A673 (cell line): ENCODE measurements at regions not wholly inside any gene's neighbourhood (a gene's known extent, or its start where the extent isn't known, plus 50 kb on each side); places are given as distances from the start of the nearest gene placed in this dataset.

Experiments used
- BruUV-seq: library from RNA; stranded (reverse); fragments of 400-500 nt; replicated peaks from 2 replicates; lab custom pipeline; 2021; lab: Mats Ljungman, UMichigan
- CTCF ChIA-PET: fragments of 300-600 bp; sonication (Branson Sonifier 250); formaldehyde crosslinking; loops from one replicate; lab custom pipeline; 2022; ENCODE audit warnings: antibody characterized with exemption; lab: Charles Lee
- POLR2A ChIA-PET: fragments of 300-600 bp; sonication (Branson Sonifier 250); formaldehyde crosslinking; loops from one replicate; lab custom pipeline; 2022; ENCODE audit warnings: antibody characterized with exemption; ENCODE audit not compliant: low non-redundant PET; lab: Charles Lee
- DNase-seq: peaks from one replicate; pipeline ENCODE4 v3.0.0-alpha.2; 2015; ENCODE audit warnings: low spot score
- H3K27ac ChIP-seq: fragments of 200-600 bp; sonication (generic); 2 replicates; pipeline ENCODE4 v1.5.1; 2016; ENCODE audit warnings: mixed run types, low read depth, mild to moderate bottlenecking, mixed read lengths, antibody characterized with exemption, low read length; ENCODE audit not compliant: poor library complexity, severe bottlenecking
- H3K27me3 ChIP-seq: fragments of 200-600 bp; sonication (generic); replicated peaks from 2 replicates; pipeline ENCODE4 v1.6.1; 2017; ENCODE audit warnings: mixed run types, low read depth, mild to moderate bottlenecking, mixed read lengths, antibody characterized with exemption, low read length; ENCODE audit not compliant: insufficient read depth, poor library complexity
- H3K36me3 ChIP-seq: fragments of 200-600 bp; sonication (generic); 2 replicates; pipeline ENCODE4 v1.6.1; 2016; ENCODE audit warnings: mixed run types, mild to moderate bottlenecking, mixed read lengths, antibody characterized with exemption, low read length; ENCODE audit not compliant: insufficient read depth, poor library complexity, severe bottlenecking
- H3K4me1 ChIP-seq: fragments of 200-600 bp; sonication (generic); 2 replicates; pipeline ENCODE4 v1.6.1; 2017; ENCODE audit warnings: mixed run types, mild to moderate bottlenecking, mixed read lengths, antibody characterized with exemption, low read length; ENCODE audit not compliant: insufficient read depth, poor library complexity, severe bottlenecking
- H3K4me3 ChIP-seq: fragments of 200-600 bp; sonication (generic); 2 replicates; pipeline ENCODE4 v1.5.1; 2016; ENCODE audit warnings: low read depth, mixed run types, mild to moderate bottlenecking, mixed read lengths, low read length; ENCODE audit not compliant: poor library complexity, severe bottlenecking
- H3K9me3 ChIP-seq: fragments of 200-600 bp; sonication (generic); 2 replicates; pipeline ENCODE4 v1.6.1; 2016; ENCODE audit warnings: mixed run types, low read depth, mild to moderate bottlenecking, mixed read lengths, antibody characterized with exemption, low read length; ENCODE audit not compliant: poor library complexity, severe bottlenecking
- CTCF ChIP-seq: fragments of 300-800, 200-600 bp; sonication (generic); conservative IDR thresholded peaks from 2 replicates; pipeline ENCODE4 v1.5.1; 2017; ENCODE audit warnings: low read depth, mild to moderate bottlenecking, antibody characterized with exemption, low read length, moderate library complexity, mixed read lengths
- EZH2 ChIP-seq: fragments of 200-600 bp; sonication (generic); IDR thresholded peaks from 2 replicates; pipeline ENCODE4 v1.6.1; 2017; ENCODE audit warnings: borderline replicate concordance, low read depth, mild to moderate bottlenecking, mixed read lengths, antibody characterized with exemption, low read length; ENCODE audit not compliant: poor library complexity, severe bottlenecking
- intact Hi-C: fragments of 100-400 bp; cut with micrococcal nuclease; formaldehyde crosslinking; loops from one replicate; pipeline ENCODE4 v1.10.0; 2022; ENCODE audit not compliant: unreplicated experiment

- H3K9me3 ChIP-seq, result no peaks in the 10 kb centered on the region
- CTCF ChIA-PET, result no interaction called here
- no peaks in the 10 kb centered on the region for H3K4me1 ChIP-seq
- intact Hi-C loops, result no loop called here
- H3K27ac ChIP-seq, result no peak overlapping the region
- H3K36me3 ChIP-seq, result no peaks in the 10 kb centered on the region
- BruUV-seq, result no TSS peak
- DNase-seq, result no peak
- no peak for TF ChIP-seq EZH2
- TF ChIP-seq CTCF, result no peak
- H3K4me3 ChIP-seq, result no peak overlapping the region
- POLR2A ChIA-PET, result no interaction called here
- peaks cover 5% of the 10 kb centered on the region for H3K27me3 ChIP-seq
Observed at GRCh38 chr10:111545861-111546605, 469.2 kb downstream of the ADRA2A start.

GRCh38 chr10:111548084-111548726 lies 471.4 kb downstream of the ADRA2A start:
- Histone ChIP-seq H3K27ac (no peak overlapping the region), H3K36me3 (no peaks in the 10 kb centered on the region), H3K27me3 (peaks cover 5% of the 10 kb centered on the region), H3K4me3 (no peak overlapping the region), H3K4me1 (no peaks in the 10 kb centered on the region), H3K9me3 (no peaks in the 10 kb centered on the region)
- ChIA-PET POLR2A (no interaction called here), CTCF (no interaction called here)
- intact Hi-C loops, result no loop called here
- no peak for DNase-seq
- BruUV-seq, result no TSS peak
- TF ChIP-seq CTCF, result no peak
- no peak for TF ChIP-seq EZH2

GRCh38 chr10:111551001-111551400 lies 474.2 kb downstream of the ADRA2A start:
- intact Hi-C loops, result no loop called here
- no peak for DNase-seq
- CTCF ChIA-PET, result no interaction called here

More at GRCh38 chr10:111551001-111551400, 474.2 kb downstream of the ADRA2A start:
- no peak overlapping the region for H3K27ac ChIP-seq
- POLR2A ChIA-PET, result no interaction called here
- no peak for TF ChIP-seq CTCF
- no peak for TF ChIP-seq EZH2
- no peaks in the 10 kb centered on the region for H3K36me3 ChIP-seq
- no peaks in the 10 kb centered on the region for H3K9me3 ChIP-seq
- no peaks in the 10 kb centered on the region for H3K4me1 ChIP-seq
- peaks cover 5% of the 10 kb centered on the region for H3K27me3 ChIP-seq
- BruUV-seq, result no TSS peak
- no peak overlapping the region for H3K4me3 ChIP-seq
